Uterus (tissue), 2 donors: ENCODE measurements at regions not wholly inside any gene's neighbourhood (a gene's known extent, or its start where the extent isn't known, plus 50 kb on each side); places are given as distances from the start of the nearest gene placed in this dataset.

Experiments
- CTCF ChIP-seq, 4 experiments: fragments of 200-600 bp in 2 of 4; fragments of 450-650 bp in 2 of 4; sonication (generic) in 2 of 4; IDR thresholded peaks; one replicate each; pipeline ENCODE4 v1.5.1; 2016 to 2019; ENCODE audit warnings: antibody characterized with exemption in 4 of 4, mild to moderate bottlenecking in 2 of 4, moderate library complexity in 1 of 4
- POLR2A ChIP-seq, 2 donors: fragments of 450-650 bp; IDR thresholded peaks; one replicate each; pipeline ENCODE4 v1.6.1; 2016; ENCODE audit warnings: antibody characterized with exemption in 2 of 2, mild to moderate bottlenecking in 1 of 2, moderate library complexity in 1 of 2

DNA sequence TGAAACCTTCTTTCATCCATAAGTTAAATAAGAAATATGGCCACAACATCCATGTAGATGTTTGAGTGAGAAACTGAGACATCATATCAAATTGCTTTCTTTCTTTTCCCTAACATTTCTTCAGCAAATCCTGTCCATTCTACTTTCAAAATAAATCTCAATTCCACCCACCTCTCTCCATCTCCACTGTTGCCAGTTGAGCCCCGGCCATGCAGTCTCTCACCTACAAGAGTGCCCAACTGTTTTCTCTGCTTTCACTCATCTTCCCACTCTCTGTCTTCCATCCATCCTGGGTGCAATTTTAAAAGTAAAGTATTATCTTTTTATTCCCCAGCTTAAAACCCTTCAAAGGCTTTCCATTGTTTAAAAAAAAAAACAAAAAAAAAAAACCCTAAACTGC, 260.4 kb downstream of the DEPDC1B start:
- no peak for TF ChIP-seq CTCF (IDR thresholded peaks at IDR 0.05)
- no peak for TF ChIP-seq POLR2A (IDR thresholded peaks at IDR 0.05)
